HCT116 (cell line): ENCODE measurements at regions not wholly inside any gene's neighbourhood (a gene's known extent, or its start where the extent isn't known, plus 50 kb on each side); places are given as distances from the start of the nearest gene placed in this dataset.

Experiments used
- ATAC-seq: fragments of 200-7000 bp; cut with Tn5 transposase; 2 replicates; pipeline ENCODE4 v1.9.1; 2020; ENCODE audit warnings: mild to moderate bottlenecking, moderate library complexity
- BruUV-seq: library from RNA; stranded (reverse); fragments of 400-500 nt; replicated peaks from 2 replicates; lab custom pipeline; 2021; lab: Mats Ljungman, UMichigan
- CTCF ChIA-PET: fragments of 300-600 bp; sonication (Branson Sonifier 250); formaldehyde crosslinking; loops from one replicate; lab custom pipeline; 2021; ENCODE audit warnings: antibody characterized with exemption; lab: Charles Lee
- POLR2A ChIA-PET: fragments of 300-600, 350-600 bp; sonication (Branson Sonifier 250); formaldehyde crosslinking; loops from one replicate; lab custom pipeline; 2021; ENCODE audit warnings: antibody characterized with exemption; lab: Charles Lee
- RAD21 ChIA-PET, 2 experiments: fragments of 300-600 bp; sonication (Branson Sonifier 250); formaldehyde crosslinking; loops; one replicate each; lab custom pipeline; 2023; ENCODE audit warnings: low total read pairs in 2 of 2; ENCODE audit not compliant: uncharacterized antibody in 2 of 2, unreplicated experiment in 2 of 2, low non-redundant PET in 1 of 2; lab: Charles Lee
- DNase-seq: peaks from one replicate; pipeline ENCODE4 v3.0.0-alpha.2; 2010; ENCODE audit warnings: low read depth, low spot score
- H2AFZ ChIP-seq: fragments of 200-600 bp; shearing (Covaris generic), sonication (generic); 2 replicates; pipeline ENCODE4 v1.6.1; 2017; ENCODE audit warnings: low read depth, mixed run types, mixed read lengths, antibody characterized with exemption, low read length; ENCODE audit not compliant: poor library complexity, severe bottlenecking
- H3K27ac ChIP-seq: 2 replicates; pipeline ENCODE4 v1.5.1; 2012; ENCODE audit warnings: low read depth, low read length
- H3K27me3 ChIP-seq: fragments of 200-600 bp; sonication (generic); 2 replicates; pipeline ENCODE4 v1.6.1; 2016; ENCODE audit warnings: mixed run types, low read length, mixed read lengths; ENCODE audit not compliant: insufficient read depth
- H3K36me3 ChIP-seq, 2 experiments: fragments of 200-500 bp in 1 of 2; fragments of 200-600 bp in 1 of 2; sonication (Bioruptor generic) in 1 of 2; sonication (generic) in 1 of 2; 2 replicates each; pipeline versions ENCODE4 v1.5.1 to v1.6.1; 2014 to 2016; ENCODE audit warnings: low read length in 2 of 2, inconsistent platforms in 1 of 2, mixed read lengths in 1 of 2, mixed run types in 1 of 2; ENCODE audit not compliant: insufficient read depth in 2 of 2, control insufficient read depth in 1 of 2
- H3K4me1 ChIP-seq, 2 experiments: fragments of 200-600 bp in 1 of 2; sonication (generic) in 1 of 2; 2 replicates each; pipeline versions ENCODE4 v1.5.1 to v1.6.1; 2012 to 2017; ENCODE audit warnings: low read length in 2 of 2, inconsistent platforms in 1 of 2, mild to moderate bottlenecking in 1 of 2, mixed read lengths in 1 of 2, mixed run types in 1 of 2, moderate library complexity in 1 of 2; ENCODE audit not compliant: insufficient read depth in 2 of 2, control insufficient read depth in 1 of 2
- H3K4me2 ChIP-seq: fragments of 200-600 bp; sonication (generic); 2 replicates; pipeline ENCODE4 v1.6.1; 2017; ENCODE audit warnings: mixed run types, low read length, mixed read lengths
- H3K4me3 ChIP-seq, 2 experiments: fragments of 200-600 bp in 1 of 2; sonication (generic) in 1 of 2; replicated peaks in 1 of 2; 2 replicates each; pipeline ENCODE4 v1.5.1; 2011 to 2016; ENCODE audit warnings: low read length in 2 of 2, control low read depth in 1 of 2, low read depth in 1 of 2, mild to moderate bottlenecking in 1 of 2, mixed read lengths in 1 of 2, mixed run types in 1 of 2
- H3K79me2 ChIP-seq: fragments of 200-600 bp; sonication (generic); 2 replicates; pipeline ENCODE4 v1.6.1; 2017; ENCODE audit warnings: mild to moderate bottlenecking, mixed run types, low read length, moderate library complexity, mixed read lengths; ENCODE audit not compliant: insufficient read depth
- H3K9ac ChIP-seq: fragments of 200-600 bp; sonication (generic); 2 replicates; pipeline ENCODE4 v1.6.1; 2016; ENCODE audit warnings: low read length, mixed read lengths
- H3K9me2 ChIP-seq: fragments of 200-600 bp; sonication (generic), shearing (Covaris generic); 2 replicates; pipeline ENCODE4 v1.6.1; 2017; ENCODE audit warnings: mixed run types, mild to moderate bottlenecking, moderate library complexity; ENCODE audit not compliant: insufficient read depth
- H3K9me3 ChIP-seq, 2 experiments: fragments of 200-500 bp in 1 of 2; fragments of 200-600 bp in 1 of 2; sonication (Bioruptor generic) in 1 of 2; sonication (generic) in 1 of 2; 2 replicates each; pipeline ENCODE4 v1.6.1; 2014 to 2017; ENCODE audit warnings: low read length in 2 of 2, mixed read lengths in 2 of 2, inconsistent platforms in 1 of 2, low read depth in 1 of 2, mild to moderate bottlenecking in 1 of 2, mixed run types in 1 of 2, moderate library complexity in 1 of 2; ENCODE audit not compliant: control insufficient read depth in 1 of 2, insufficient read depth in 1 of 2
- H4K20me1 ChIP-seq: fragments of 200-600 bp; sonication (generic), shearing (Covaris generic); 2 replicates; pipeline ENCODE4 v1.6.1; 2017; ENCODE audit warnings: mixed run types, mild to moderate bottlenecking, moderate library complexity; ENCODE audit not compliant: insufficient read depth
- ATF3 ChIP-seq: IDR thresholded peaks from 2 replicates; pipeline ENCODE4 v1.6.1; 2012
- CBX3 ChIP-seq: IDR thresholded peaks from 2 replicates; pipeline ENCODE4 v1.6.1; 2012; ENCODE audit warnings: low read depth
- CEBPB ChIP-seq: IDR thresholded peaks from 2 replicates; pipeline ENCODE4 v1.6.1; 2012; ENCODE audit warnings: low read depth
- EGR1 ChIP-seq: IDR thresholded peaks from 2 replicates; pipeline ENCODE4 v1.6.1; 2012; ENCODE audit warnings: low read depth
- ELF1 ChIP-seq: IDR thresholded peaks from 2 replicates; pipeline ENCODE4 v1.6.1; 2012; ENCODE audit warnings: low read depth, borderline replicate concordance
- EZH2 ChIP-seq: fragments of 200-600 bp; sonication (generic); IDR thresholded peaks from 2 replicates; pipeline ENCODE4 v1.6.1; 2017; ENCODE audit warnings: antibody characterized with exemption, mixed run types
- FOSL1 ChIP-seq: IDR thresholded peaks from 2 replicates; pipeline ENCODE4 v1.6.1; 2012; ENCODE audit warnings: low read depth
- JUND ChIP-seq: IDR thresholded peaks from 2 replicates; pipeline ENCODE4 v1.6.1; 2012
- POLR2A ChIP-seq: IDR thresholded peaks from 2 replicates; pipeline ENCODE4 v1.7.0; 2011; ENCODE audit warnings: borderline replicate concordance; ENCODE audit not compliant: insufficient read depth, insufficient read length; ENCODE audit errors: extremely low read depth
- SIN3A ChIP-seq: IDR thresholded peaks from 2 replicates; pipeline ENCODE4 v1.6.1; 2012; ENCODE audit warnings: low read depth
- SP1 ChIP-seq: IDR thresholded peaks from 2 replicates; pipeline ENCODE4 v1.6.1; 2012; ENCODE audit warnings: low read depth
- YY1 ChIP-seq: IDR thresholded peaks from 2 replicates; pipeline ENCODE4 v1.6.1; 2011; ENCODE audit warnings: low read length, low read depth, moderate library complexity, mild to moderate bottlenecking; ENCODE audit not compliant: insufficient replicate concordance; ENCODE audit errors: extremely low read depth
- intact Hi-C: fragments of 100-400 bp; cut with micrococcal nuclease; formaldehyde crosslinking; loops from 2 replicates; pipeline ENCODE4 v1.10.0; 2022
- TF ChIP-seq, protein P1 (sequence below): IDR thresholded peaks from 2 replicates; pipeline ENCODE4 v1.6.1; 2011; ENCODE audit warnings: mild to moderate bottlenecking, low read length, moderate library complexity; ENCODE audit not compliant: insufficient replicate concordance; ENCODE audit errors: extremely low read depth
- TF ChIP-seq, protein P2 (sequence below), 3 experiments: fragments of 200-600 bp in 1 of 3; sonication (generic) in 1 of 3; IDR thresholded peaks in 2 of 3; conservative IDR thresholded peaks in 1 of 3; 2 replicates each; pipeline ENCODE4 v1.5.1; 2012 to 2017; ENCODE audit warnings: low read depth in 2 of 3, low read length in 2 of 3, antibody characterized with exemption in 1 of 3, borderline replicate concordance in 1 of 3, control low read depth in 1 of 3, mild to moderate bottlenecking in 1 of 3, mixed read lengths in 1 of 3, mixed run types in 1 of 3, moderate library complexity in 1 of 3; ENCODE audit not compliant: insufficient read depth in 1 of 3

GRCh38 chr6:170229851-170230519, 60.9 kb downstream of the DLL1 start:
- Histone ChIP-seq H4K20me1 (no peaks in the 10 kb centered on the region), H3K27ac (no peak overlapping the region), H3K36me3 (no peaks in the 10 kb centered on the region), H3K9ac (no peak overlapping the region), H3K4me2 (no peak overlapping the region), H3K27me3 (no peaks in the 10 kb centered on the region), H3K4me1 (no peaks in the 10 kb centered on the region), H3K4me3 (no peak overlapping the region), H3K79me2 (no peaks in the 10 kb centered on the region), H3K9me2 (no peaks in the 10 kb centered on the region), H2AFZ (no peak overlapping the region), H3K9me3 (no peaks in the 10 kb centered on the region)
- TF ChIP-seq JUND = no peak
- TF ChIP-seq EGR1 = no peak
- TF ChIP-seq ATF3 = no peak
- TF ChIP-seq POLR2A = no peak
- TF ChIP-seq YY1 = no peak
- TF ChIP-seq FOSL1 = no peak
- TF ChIP-seq EZH2 = no peak
- no peak for TF ChIP-seq CBX3
- ATAC-seq (no peak), DNase-seq (no peak)
- intact Hi-C loops = no loop called here
- CTCF ChIA-PET = no interaction called here
- BruUV-seq = no TSS peak
- POLR2A ChIA-PET = no interaction called here
- RAD21 ChIA-PET = no interaction called here

GRCh38 chr6:170229396-170229795, 61.5 kb downstream of the DLL1 start:
- ChIA-PET CTCF (no interaction called here), RAD21 (no interaction called here)
- ATAC-seq (no peak), DNase-seq (no peak)
- intact Hi-C loops = no loop called here
- no peaks in the 10 kb centered on the region for H3K9me2 ChIP-seq
- H3K36me3 ChIP-seq = no peaks in the 10 kb centered on the region
- no peak overlapping the region for H3K27ac ChIP-seq
- H3K4me3 ChIP-seq = no peak overlapping the region
- no peaks in the 10 kb centered on the region for H3K79me2 ChIP-seq
- TF ChIP-seq SIN3A (no peak), ELF1 (no peak), EGR1 (no peak), YY1 (no peak), EZH2 (no peak), SP1 (no peak), CEBPB (no peak), POLR2A (no peak)
- TF ChIP-seq, protein P1, sequence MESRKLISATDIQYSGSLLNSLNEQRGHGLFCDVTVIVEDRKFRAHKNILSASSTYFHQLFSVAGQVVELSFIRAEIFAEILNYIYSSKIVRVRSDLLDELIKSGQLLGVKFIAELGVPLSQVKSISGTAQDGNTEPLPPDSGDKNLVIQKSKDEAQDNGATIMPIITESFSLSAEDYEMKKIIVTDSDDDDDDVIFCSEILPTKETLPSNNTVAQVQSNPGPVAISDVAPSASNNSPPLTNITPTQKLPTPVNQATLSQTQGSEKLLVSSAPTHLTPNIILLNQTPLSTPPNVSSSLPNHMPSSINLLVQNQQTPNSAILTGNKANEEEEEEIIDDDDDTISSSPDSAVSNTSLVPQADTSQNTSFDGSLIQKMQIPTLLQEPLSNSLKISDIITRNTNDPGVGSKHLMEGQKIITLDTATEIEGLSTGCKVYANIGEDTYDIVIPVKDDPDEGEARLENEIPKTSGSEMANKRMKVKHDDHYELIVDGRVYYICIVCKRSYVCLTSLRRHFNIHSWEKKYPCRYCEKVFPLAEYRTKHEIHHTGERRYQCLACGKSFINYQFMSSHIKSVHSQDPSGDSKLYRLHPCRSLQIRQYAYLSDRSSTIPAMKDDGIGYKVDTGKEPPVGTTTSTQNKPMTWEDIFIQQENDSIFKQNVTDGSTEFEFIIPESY = no peak
- TF ChIP-seq, protein P2, sequence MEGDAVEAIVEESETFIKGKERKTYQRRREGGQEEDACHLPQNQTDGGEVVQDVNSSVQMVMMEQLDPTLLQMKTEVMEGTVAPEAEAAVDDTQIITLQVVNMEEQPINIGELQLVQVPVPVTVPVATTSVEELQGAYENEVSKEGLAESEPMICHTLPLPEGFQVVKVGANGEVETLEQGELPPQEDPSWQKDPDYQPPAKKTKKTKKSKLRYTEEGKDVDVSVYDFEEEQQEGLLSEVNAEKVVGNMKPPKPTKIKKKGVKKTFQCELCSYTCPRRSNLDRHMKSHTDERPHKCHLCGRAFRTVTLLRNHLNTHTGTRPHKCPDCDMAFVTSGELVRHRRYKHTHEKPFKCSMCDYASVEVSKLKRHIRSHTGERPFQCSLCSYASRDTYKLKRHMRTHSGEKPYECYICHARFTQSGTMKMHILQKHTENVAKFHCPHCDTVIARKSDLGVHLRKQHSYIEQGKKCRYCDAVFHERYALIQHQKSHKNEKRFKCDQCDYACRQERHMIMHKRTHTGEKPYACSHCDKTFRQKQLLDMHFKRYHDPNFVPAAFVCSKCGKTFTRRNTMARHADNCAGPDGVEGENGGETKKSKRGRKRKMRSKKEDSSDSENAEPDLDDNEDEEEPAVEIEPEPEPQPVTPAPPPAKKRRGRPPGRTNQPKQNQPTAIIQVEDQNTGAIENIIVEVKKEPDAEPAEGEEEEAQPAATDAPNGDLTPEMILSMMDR (IDR thresholded peaks at IDR 0.05 in 2 of 3, conservative IDR thresholded peaks at IDR 0.05 in 1 of 3; ENCODE audit: borderline replicate concordance in 1 of 3, insufficient read depth in 1 of 3, low read depth in 2 of 3, low read length in 2 of 3) = no peak
- TF ChIP-seq, all 23 proteins: peak for 0
- no peaks in the 10 kb centered on the region for H3K4me1 ChIP-seq
- H3K27me3 ChIP-seq = no peaks in the 10 kb centered on the region
- H3K4me2 ChIP-seq = no peak overlapping the region
- no TSS peak for BruUV-seq
- no peak overlapping the region for H3K9ac ChIP-seq
- H3K9me3 ChIP-seq = no peaks in the 10 kb centered on the region
- H4K20me1 ChIP-seq = no peaks in the 10 kb centered on the region
- POLR2A ChIA-PET = no interaction called here
- H2AFZ ChIP-seq = no peak overlapping the region
